ENCODE measurements at regions not wholly inside any gene's neighbourhood (a gene's known extent, or its start where the extent isn't known, plus 50 kb on each side); places are given as distances from the start of the nearest gene placed in this dataset.

- H4K20me1 ChIP-seq (ENCODE audit: insufficient read depth) = no peaks in the 10 kb centered on the region
- no peaks in the 10 kb centered on the region for H3K36me3 ChIP-seq (ENCODE audit: low read depth)
- no peaks in the 10 kb centered on the region for H3K9me3 ChIP-seq (ENCODE audit: insufficient read depth, low read depth)
- peaks cover 4% of the 10 kb centered on the region for H3K4me1 ChIP-seq (replicated peaks; ENCODE audit: insufficient read depth)
- BruUV-seq (replicated peaks) = no TSS peak
- no peak overlapping the region for H3K4me3 ChIP-seq
- no peaks in the 10 kb centered on the region for H3K9me2 ChIP-seq (ENCODE audit: insufficient read depth)
- no peak for DNase-seq
- no peaks in the 10 kb centered on the region for H3K79me2 ChIP-seq (ENCODE audit: low read depth)
- intact Hi-C loops (cut with micrococcal nuclease; ENCODE audit: unreplicated experiment) = no loop called here
- CTCF ChIA-PET = no interaction called here
- H3F3A ChIP-seq (ENCODE audit: insufficient read depth, low read depth) = no peaks in the 10 kb centered on the region
- H3K27ac ChIP-seq = no peak overlapping the region
- H3K27me3 ChIP-seq (ENCODE audit: insufficient read depth, low read depth) = no peaks in the 10 kb centered on the region
- no peak overlapping the region for H3K4me2 ChIP-seq
- no peak for TF ChIP-seq CTCF (conservative IDR thresholded peaks at IDR 0.05)
- no peak for TF ChIP-seq EZH2 (IDR thresholded peaks at IDR 0.05; ENCODE audit: low read depth)
- no peak overlapping the region for H2AFZ ChIP-seq
- POLR2A ChIA-PET (ENCODE audit: unreplicated experiment) = no interaction called here
Observed at GRCh38 chr2:66697366-66697765, 262.4 kb downstream of the MEIS1 start.

- H3K36me3 ChIP-seq (ENCODE audit: low read depth) = no peaks in the 10 kb centered on the region
- H2AFZ ChIP-seq = no peak overlapping the region
- H3K4me1 ChIP-seq (replicated peaks; ENCODE audit: insufficient read depth) = peaks cover 4% of the 10 kb centered on the region
- no peaks in the 10 kb centered on the region for H3K27me3 ChIP-seq (ENCODE audit: insufficient read depth, low read depth)
- H4K20me1 ChIP-seq (ENCODE audit: insufficient read depth) = no peaks in the 10 kb centered on the region
- intact Hi-C loops (cut with micrococcal nuclease; ENCODE audit: unreplicated experiment) = no loop called here
- no peak overlapping the region for H3K27ac ChIP-seq
- no peaks in the 10 kb centered on the region for H3K9me3 ChIP-seq (ENCODE audit: insufficient read depth, low read depth)
- H3K9me2 ChIP-seq (ENCODE audit: insufficient read depth) = no peaks in the 10 kb centered on the region
- no peaks in the 10 kb centered on the region for H3F3A ChIP-seq (ENCODE audit: insufficient read depth, low read depth)
- BruUV-seq (replicated peaks) = no TSS peak
- no peak for TF ChIP-seq CTCF (conservative IDR thresholded peaks at IDR 0.05)
- no peak for TF ChIP-seq EZH2 (IDR thresholded peaks at IDR 0.05; ENCODE audit: low read depth)
- POLR2A ChIA-PET (ENCODE audit: unreplicated experiment) = no interaction called here
- H3K79me2 ChIP-seq (ENCODE audit: low read depth) = no peaks in the 10 kb centered on the region
- no peak for DNase-seq
- no peak overlapping the region for H3K4me2 ChIP-seq
- H3K4me3 ChIP-seq = no peak overlapping the region
- CTCF ChIA-PET = no interaction called here
Observed at GRCh38 chr2:66698091-66698490, 263.2 kb downstream of the MEIS1 start.

- intact Hi-C loops (cut with micrococcal nuclease; ENCODE audit: unreplicated experiment) = no loop called here
Observed at GRCh38 chr2:66698576-66699239, 263.8 kb downstream of the MEIS1 start.

More at GRCh38 chr2:66698576-66699239, 263.8 kb downstream of the MEIS1 start:
- ChIA-PET CTCF (no interaction called here), POLR2A (ENCODE audit: unreplicated experiment) (no interaction called here)
- no peaks in the 10 kb centered on the region for H3K79me2 ChIP-seq (ENCODE audit: low read depth)
- H3K9me2 ChIP-seq (ENCODE audit: insufficient read depth) = no peaks in the 10 kb centered on the region
- no peak for TF ChIP-seq EZH2 (IDR thresholded peaks at IDR 0.05; ENCODE audit: low read depth)
- TF ChIP-seq CTCF (conservative IDR thresholded peaks at IDR 0.05) = no peak
- no peaks in the 10 kb centered on the region for H3K36me3 ChIP-seq (ENCODE audit: low read depth)
- no peak overlapping the region for H3K4me2 ChIP-seq
- no peak overlapping the region for H2AFZ ChIP-seq
- H3K4me1 ChIP-seq (replicated peaks; ENCODE audit: insufficient read depth) = peaks cover 4% of the 10 kb centered on the region
- H3K9me3 ChIP-seq (ENCODE audit: insufficient read depth, low read depth) = no peaks in the 10 kb centered on the region
- no peak overlapping the region for H3K4me3 ChIP-seq
- no peaks in the 10 kb centered on the region for H3F3A ChIP-seq (ENCODE audit: insufficient read depth, low read depth)
- H4K20me1 ChIP-seq (ENCODE audit: insufficient read depth) = no peaks in the 10 kb centered on the region
- BruUV-seq (replicated peaks) = no TSS peak
- H3K27me3 ChIP-seq (ENCODE audit: insufficient read depth, low read depth) = no peaks in the 10 kb centered on the region
- H3K27ac ChIP-seq = no peak overlapping the region
- DNase-seq = no peak
